HPDE6-E6E7 (cell line): ENCODE measurements at regions not wholly inside any gene's neighbourhood (a gene's known extent, or its start where the extent isn't known, plus 50 kb on each side); places are given as distances from the start of the nearest gene placed in this dataset.
"Not testable (repeated sequence)": the region's sequence is repeated elsewhere in the genome, so short reads cannot be mapped to it uniquely, and the experiment has no call there.

ENCODE experiments used
- DNase-seq: peaks from one replicate; pipeline ENCODE4 v3.0.0; 2011; ENCODE audit warnings: missing footprints; ENCODE audit errors: extremely low spot score

DNA sequence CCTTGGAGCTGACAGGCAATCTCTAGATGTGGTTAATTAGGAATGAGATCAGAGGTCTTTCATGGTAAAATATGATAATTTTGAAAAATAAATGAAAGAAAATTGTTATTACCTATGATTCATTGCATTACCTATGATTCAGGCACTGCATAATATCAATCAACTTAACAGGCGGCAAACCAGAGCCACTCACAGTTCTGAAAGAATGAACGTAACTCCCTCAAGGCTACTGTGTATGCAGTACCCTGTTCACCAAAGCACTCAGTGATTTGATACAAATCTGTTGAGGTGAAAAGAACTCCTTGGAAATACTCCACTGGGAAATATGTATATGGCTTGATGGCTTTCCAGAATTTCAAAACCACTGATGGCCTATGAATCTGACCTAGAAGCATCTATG is 398.9 kb downstream of the ACTL7B start:
- no peak for DNase-seq

DNA sequence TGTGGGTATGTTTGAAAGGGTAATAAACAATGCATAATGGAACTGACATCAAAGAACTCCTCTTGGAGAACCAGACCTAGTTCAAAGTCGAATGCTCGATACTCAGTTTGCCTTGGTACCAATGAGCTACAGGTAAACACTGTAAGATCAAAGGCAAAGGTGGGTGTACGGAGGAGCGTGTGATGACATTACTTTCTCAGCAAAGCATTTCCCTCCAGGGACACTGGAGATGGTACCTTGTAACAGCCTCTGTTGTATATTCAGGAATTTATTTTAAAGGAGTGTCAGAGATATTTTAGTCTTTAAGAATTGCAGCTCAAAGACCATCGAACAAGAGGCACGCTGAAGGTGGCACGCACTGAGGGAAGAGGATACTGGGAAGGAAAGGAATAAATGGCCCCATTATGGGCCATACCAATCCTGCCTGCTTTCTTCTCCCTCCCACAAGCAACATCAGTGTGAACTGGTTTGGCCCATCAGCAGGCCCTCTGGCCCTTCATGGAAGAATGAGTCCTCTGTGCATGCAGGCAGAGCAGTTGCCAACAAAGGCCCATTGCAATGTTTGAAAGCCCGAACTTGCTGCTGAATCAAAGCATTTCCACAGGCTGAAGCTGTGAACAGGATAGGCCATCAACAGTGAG is 410.2 kb downstream of the ACTL7B start:
- no peak for DNase-seq

DNA sequence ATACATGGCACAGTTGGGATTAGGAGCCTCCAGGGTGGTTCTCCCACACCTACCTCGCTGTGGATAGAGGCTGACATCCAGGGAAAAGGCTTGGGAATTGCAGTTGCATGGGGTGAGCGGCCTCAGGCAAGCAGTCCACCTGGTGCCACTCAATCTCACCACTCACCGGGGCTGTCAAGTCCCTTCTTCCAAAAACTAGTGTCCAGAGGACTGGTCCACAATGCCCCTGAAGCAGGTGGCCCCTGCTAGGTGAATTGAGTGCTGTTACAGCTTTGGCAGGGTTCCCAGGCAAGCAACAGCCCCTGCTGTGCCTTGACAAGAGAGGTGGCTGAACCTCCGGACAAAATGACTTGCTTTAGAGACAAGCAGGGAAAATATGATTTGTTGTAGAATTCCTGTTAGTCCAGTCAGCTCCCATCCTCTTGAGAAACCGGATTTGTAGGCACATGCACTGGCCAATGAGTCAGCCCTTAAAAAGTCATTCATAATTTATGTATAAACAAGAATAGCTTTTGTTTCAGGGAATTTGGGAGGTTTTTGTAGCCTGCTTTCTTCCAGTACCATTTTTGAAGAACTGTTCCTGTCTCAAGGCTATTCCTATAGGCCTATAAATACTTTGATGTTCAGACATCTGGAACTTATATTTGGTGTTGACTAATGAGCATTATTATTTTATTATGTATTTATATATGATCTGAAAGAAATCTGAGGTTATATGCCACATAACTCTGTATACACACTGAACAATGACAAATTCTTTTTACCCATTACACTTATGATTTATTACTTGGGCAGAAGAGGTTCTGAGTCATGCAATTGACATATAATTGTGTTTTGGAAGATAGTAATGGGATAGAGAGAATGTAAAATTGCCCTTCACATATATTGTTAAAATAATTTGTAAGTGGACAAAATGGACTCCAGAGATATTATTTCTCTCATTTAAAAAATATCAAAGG is 411.1 kb downstream of the ACTL7B start:
- peak; percentile 77 for DNase-seq

DNA sequence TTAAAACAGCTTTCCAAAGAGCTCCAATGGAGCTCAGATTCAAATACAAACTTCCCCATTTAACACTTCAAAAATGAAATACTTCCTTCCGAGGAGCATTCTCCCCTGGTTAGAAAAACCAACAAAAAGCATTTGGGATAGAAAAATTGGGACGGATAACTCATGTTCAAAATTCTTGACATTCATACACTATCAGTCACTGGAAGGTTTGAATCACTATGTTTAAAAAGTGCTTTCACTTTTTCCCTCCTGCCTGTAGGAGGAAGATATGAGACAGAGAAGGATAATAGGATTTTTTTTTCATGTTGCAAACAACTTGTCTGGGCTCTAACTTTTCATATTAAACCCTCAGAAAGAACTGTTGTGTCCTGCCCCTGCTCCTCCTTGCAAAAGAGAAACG is 412.0 kb downstream of the ACTL7B start:
- DNase-seq, result peak; percentile 23

DNA sequence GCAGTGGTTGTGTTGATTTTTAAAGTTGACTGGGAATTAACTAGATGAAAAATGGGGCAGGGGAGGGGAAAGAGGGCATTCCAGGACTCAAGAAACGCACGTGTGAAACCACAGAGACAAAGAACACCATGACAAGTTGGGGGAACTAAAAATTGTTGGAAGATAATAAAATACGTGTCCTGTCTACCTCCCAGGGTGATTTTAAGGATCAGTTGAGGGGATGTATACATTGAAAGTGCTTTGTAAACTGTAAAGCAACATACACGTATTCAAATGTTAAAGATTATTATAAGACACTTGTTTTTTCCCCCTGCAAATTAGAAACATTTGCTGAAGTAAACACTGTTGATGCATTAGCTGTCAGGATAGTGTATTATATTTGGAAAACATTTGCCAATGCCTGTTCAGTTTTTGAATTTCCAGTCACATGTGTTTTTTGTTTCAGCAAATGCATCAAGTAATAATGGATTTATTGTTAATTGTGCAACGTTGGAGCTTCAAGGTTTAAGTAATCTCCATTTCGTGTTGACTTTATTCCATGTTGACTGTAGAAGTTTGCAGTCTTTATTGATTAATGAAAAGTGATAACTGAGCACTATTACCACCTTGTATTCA is 412.7 kb downstream of the ACTL7B start:
- DNase-seq, result no peak

DNA sequence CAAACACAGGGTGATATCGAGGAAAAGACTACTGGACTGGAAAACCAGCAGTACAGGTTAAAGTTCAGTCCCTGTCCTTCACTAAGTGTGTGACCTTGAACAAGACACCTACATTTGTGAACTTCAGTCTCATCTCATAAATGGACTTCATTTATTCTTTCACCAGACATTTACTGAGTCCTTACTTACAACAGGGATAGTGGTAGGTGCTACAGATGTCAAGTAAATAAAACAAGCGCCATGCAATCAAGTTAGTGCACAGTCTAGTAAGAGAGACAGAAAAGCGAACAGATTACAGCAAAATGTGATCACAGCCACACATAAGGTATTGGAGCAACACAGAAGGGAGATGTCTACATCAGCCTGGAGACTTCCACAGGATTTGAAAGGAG is 413.2 kb downstream of the ACTL7B start:
- no peak for DNase-seq

DNA sequence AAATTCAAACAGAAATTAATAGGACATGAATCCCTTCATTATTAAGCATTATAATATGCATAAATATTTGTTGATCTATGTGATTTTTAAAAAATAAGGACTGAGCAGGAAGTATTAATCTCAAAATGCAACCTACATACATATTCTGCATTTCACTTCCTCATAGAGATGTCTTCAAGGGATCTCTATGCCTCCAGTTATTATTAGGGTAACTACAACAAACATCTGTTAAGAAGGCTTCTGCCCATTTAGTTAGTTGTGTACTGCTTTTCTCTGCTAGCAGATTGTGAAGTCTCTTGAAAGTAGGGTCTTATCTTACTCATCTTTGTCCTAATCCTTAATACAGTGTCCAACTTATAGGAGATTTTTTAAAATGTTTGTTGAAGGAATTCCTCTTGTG is 414.1 kb downstream of the ACTL7B start:
- DNase-seq, result no peak

DNA sequence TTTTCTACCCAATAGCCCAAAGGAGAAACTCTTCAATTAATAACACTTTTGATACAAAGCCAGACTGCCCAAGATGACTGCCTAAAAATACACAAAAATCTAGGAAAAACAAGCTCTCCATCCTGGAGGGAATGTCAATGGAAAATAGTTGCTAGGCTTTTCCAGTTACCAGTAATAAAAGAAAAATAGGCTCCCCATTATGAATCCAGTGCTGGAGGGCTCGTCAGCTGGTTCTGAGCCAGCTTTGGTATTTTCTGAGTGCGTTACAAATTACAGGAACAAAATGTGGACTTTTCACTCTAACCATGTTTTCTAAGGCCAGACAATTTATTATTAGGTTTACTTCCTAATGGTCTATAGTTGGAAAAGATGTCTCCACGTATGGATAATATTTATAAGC is 414.5 kb downstream of the ACTL7B start:
- DNase-seq, result no peak

DNA sequence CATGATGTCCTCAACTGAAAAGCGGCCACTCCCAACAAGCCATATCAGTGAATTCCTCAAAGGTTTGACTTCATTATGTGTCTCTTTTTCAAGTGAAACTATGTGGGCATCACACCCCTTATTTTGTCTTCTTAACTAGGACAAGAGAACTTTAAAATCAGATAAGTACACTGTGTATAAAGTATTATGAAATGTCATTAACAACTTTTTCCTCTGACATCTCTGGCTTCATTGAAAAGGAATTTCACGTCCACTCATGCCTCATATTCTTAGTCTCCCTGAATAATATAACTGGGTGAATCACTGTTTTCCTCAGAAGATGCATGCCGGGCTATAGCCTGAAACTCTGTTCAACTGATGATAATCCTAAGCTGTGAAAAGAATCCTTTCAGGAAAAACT is 415.8 kb downstream of the ACTL7B start:
- DNase-seq, result no peak

DNA sequence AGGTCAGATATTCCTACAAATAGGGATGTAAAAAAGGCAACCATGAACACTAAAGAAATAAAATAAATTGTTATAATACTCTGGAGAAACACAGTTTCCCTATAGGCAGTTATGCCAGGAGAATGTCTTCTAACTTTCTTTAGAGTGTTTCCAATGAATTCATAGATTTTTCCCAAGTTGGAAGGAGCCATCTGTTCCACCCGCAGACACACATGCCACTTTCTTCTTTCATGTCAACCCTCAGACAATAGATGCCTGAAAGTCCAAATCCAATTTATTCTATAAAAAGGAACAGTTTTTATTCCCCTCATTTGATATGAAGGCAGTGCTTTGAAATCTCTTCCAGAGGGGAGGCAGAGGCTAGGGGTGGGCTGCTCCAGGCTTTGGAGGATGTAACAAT is 418.1 kb downstream of the ACTL7B start:
- no peak for DNase-seq

DNA sequence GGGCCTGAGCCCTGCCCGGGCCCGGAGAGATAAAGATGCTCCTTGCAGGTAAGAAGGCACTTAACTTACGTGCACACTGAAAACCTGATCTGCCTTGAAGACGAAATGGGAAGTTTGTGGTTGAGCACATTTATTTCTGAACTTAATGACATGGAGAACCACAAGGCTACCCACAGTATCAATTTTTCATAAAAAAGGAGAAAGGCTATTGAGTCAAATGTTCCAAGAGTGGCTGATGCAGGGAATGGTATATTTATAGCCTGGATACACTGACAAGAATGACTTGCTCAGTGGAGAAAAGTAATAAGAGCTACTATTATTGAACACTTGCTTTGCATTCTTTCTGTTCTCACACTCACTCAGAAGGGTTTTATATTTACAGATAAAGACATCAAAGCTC is 419.3 kb downstream of the ACTL7B start:
- no peak for DNase-seq

DNA sequence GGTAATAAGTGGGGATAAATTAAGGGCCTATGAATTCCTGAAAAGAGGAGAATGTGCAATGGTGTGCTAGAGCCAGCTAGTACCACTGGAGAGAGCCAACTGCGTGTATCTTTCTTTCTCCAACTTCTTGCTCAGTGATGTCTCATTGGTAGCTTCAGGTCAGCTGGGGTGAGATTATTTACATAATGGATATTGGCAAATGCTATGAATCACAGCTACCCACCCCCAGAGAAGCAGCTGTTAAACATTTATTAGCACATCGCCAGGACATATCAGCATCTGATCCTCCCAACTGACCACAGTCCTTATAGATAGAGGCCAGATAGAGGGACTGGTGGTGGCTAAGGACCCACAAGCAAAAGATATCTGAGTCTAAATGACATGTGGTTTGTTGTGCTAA is 421.3 kb downstream of the ACTL7B start:
- no peak for DNase-seq

DNA sequence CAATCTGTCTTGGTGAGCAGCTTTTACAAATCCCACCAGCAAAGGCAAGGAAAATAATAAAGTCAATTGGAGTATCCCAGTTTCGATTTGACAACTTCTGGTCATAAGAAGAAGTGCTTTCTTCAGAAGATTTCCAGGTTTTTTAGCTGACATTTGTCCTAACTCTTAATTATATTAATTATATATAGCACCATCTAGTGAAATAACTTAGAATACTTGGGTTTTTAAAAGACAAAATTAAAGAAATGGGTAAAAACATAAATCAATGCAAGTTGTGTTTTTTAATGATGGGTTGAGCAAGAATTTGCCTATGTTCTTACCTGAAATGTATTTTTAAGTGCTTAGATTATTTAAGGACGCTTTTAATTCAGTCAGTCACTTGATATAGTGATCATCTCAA is 421.8 kb downstream of the ACTL7B start:
- DNase-seq, result no peak

DNA sequence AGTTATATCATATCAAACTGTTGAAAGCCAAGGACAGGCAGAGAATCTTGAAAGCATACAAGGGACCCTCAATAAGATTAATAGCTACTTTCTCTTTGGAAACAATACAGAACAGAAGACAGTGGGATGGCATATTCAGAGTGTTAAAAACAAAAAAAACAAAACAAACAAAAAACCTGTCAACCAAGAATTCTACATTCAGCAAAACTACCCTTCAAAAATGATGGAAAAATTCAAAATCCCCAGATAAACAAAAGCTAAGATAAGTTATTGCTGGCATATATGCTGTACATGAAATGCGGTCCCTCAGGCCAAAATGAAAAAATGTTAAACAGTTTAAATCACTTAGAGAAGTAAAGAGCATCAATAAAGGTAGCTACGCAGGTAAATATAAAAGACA is 425.1 kb downstream of the ACTL7B start:
- DNase-seq, result no peak

DNA sequence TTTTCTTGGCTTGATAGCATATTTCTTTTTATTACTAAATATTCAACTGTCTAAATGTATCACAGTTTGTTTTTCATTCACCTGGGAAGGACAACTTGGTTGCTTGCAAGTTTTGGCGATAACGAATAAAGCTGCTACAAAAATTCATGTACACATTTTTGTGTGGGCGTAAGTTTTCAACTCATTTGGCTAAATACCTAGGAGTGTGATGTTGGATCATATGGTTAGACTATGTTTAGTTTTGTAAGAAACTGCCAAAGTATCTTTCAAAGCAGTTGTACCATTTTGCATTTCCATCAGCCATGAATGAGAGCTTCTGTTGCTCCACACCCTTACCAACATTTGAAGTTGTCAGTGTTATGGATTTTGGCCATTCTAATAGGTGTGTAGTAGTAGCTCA is 428.0 kb downstream of the ACTL7B start:
- no peak for DNase-seq

DNA sequence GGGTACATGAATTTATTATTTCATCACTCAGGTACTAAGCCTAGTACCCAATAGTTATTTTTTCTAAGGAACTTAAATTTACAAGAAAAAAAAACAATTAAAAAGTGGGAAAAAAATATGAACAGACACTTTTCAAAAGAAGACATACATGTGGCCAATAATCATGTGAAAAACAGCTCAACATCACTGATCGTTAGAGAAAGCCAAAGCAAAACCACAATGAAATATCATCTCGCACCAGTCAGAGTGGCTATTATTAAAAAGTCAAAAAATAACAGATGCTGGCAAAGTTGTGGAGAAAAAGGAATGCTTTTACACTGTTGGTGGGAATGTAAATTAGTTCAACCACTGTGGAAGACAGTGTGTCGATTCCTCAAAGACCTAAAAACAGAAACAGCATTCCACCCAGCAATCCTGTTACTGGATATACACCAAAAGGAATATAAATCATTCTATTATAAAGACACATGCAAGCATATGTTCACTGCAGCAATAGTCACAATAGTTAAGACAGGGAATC is 429.3 kb downstream of the ACTL7B start:
- not testable (repeated sequence) for DNase-seq

DNA sequence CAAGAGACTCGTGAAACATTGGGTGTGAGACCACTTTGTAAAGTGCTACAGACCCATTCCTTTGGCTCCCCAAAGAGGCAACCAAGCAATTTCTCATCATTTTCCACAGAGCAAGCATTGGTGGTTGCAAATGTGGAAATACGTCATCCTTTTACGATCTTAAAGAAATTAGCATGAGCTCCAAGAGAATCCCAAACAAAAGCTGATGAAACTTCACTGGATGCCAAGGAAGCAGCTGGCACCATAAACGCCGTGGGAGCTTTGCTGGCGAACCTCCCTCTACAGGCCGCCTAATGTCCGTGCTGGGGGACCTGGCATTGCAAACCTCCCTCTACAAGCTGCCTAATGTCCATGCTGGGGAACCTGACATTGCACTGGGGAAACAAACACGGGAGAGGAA is 432.4 kb downstream of the ACTL7B start:
- DNase-seq, result no peak

DNA sequence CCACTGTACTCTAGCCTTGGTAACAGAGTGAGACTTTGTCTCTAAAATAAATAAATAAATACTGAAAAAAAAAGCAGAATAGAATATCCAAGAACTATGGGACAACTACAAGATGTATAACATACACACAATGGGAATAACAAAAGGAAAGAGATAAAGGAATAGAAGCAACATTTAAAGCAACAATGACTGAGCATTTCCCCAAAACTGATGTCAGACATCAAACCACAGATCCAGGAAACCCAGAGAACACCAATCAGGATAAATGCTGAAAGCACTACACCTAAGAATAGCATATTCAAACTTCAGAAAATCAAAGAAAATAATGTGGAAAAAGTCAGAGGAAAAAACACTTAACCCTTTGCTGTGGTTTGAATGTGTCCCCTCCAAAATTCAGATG is 436.4 kb downstream of the ACTL7B start:
- DNase-seq, result no peak

DNA sequence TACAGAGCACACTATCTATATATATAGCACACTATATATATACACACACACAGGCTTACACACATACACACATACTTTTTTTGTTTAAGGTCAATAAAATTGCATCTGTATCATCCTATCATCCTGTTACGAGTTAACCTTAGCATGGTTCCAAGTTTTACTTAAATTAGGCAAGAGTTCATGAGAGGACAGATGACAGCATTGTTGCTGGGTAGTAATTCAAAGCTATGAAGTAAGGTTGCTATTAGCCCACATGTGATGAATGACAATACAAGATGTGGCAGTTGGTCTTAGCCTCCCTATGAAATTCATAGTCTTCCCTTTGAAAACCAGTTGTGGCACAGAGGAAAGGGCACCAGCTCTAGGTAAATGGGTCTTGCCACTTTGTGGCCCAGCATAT is 438.1 kb downstream of the ACTL7B start:
- no peak for DNase-seq

DNA sequence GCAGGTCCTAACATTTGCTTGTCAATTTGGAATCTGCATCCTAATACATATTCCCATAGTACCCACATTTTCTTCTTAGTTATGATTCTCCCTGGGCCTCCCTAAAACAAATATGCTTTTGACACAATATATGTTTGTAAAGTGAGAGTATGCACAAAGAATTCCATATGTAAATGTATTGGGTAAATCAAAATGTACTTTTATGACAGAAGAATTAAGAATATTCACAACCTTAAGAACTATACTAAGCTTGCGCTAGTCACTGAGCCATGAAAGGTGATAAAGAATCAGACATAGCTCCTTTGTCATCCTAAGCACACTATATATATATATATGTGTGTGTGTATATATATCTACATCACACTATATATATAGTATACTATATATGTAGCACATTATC is 438.5 kb downstream of the ACTL7B start:
- no peak for DNase-seq

DNA sequence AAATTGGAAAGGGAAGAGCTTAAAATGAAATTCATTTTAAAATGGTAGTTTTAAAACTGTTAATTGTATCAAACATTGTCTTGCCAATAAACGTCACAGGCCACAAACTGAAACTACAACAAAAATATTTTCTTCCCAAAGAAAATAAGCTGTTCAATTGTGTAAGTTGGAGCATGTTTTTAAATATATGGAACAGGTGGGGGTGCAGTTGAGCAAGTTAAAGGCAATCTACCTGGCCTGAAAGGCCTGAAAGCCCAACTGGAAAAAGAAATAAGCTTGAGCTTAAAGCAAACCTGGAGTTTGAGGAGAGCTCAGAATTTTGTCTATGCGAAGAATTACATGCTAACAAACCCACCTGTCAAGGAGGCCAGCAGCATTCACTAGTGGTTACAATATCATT is 439.5 kb downstream of the ACTL7B start:
- DNase-seq, result peak; percentile 12

DNA sequence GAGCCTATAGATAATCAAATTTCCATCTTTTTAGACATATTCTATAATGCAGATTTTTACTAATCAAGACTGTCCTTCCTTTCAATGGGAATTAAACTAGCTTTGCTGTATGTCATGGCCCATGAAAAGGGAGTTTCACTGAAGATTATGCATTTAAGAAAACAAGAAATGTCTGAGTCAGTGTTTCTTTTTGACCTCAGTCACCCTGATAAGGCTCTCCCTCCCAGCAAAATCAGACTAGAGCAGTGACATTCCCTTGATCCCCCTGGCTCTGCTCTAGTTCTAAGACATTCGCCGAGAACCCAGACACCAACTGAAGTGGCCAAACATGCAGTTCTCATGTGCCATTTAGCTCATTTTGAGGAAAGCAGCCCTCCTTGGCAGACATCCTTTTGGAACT is 442.0 kb downstream of the ACTL7B start:
- no peak for DNase-seq

DNA sequence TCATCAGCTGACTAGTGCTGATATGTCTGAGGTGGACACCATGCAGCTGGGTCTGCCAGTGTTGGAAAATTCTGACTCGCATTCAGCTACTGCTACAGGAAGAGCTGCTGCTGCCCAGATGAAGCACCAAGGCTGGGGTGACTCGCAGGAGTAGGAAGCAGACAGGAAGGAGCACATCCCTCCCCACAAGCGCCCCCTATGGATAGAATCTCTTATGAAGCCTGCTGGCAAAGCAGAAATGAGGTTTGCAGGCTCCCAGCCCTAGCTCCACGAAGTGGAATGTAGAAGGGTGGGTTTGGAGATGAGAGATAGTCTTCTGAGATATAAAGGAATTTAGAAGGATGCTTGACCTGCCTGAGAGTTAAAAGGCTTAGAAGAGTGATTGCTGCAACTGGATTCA is 443.0 kb downstream of the ACTL7B start:
- DNase-seq, result no peak
